Astrocyte of the cerebellum (primary cell): ENCODE measurements at regions not wholly inside any gene's neighbourhood (a gene's known extent, or its start where the extent isn't known, plus 50 kb on each side); places are given as distances from the start of the nearest gene placed in this dataset.

Experiments
- DNase-seq: peaks from one replicate; pipeline ENCODE4 v3.0.0-alpha.2; 2011; ENCODE audit warnings: low read depth
- H3K4me3 ChIP-seq: 2 replicates; pipeline ENCODE4 v1.5.1; 2011; ENCODE audit warnings: mild to moderate bottlenecking, low read depth, low read length, moderate library complexity
- in situ Hi-C: cut with HindIII; loops from 2 replicates; pipeline ENCODE4 v1.10.0; 2017; ENCODE audit warnings: low sequenced_read_pairs
- TF ChIP-seq, protein P1 (sequence below): IDR thresholded peaks from 2 replicates; pipeline ENCODE4 v1.5.1; 2012; ENCODE audit warnings: low read length, low read depth, moderate library complexity, mild to moderate bottlenecking; ENCODE audit errors: missing control alignments

DNA sequence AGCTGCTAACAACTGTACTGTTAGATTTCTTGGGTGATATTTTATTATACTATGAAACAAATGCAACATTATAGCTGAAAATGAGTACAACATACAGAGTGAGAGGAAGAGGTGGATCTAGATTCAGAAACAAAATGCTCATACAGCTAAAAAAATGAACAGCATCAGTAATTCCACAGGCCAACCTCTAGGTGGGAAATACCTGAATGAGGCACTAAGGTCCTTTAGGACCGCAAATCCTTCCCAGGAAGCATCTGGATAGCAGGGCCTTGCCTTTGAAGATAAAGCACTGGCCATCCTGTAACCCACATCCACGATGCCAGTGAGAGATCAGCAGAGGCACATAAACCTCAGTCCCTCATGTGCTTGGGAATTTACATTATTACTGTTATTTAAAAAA is 310.8 kb downstream of the YTHDC2 start:
- TF ChIP-seq, protein P1, sequence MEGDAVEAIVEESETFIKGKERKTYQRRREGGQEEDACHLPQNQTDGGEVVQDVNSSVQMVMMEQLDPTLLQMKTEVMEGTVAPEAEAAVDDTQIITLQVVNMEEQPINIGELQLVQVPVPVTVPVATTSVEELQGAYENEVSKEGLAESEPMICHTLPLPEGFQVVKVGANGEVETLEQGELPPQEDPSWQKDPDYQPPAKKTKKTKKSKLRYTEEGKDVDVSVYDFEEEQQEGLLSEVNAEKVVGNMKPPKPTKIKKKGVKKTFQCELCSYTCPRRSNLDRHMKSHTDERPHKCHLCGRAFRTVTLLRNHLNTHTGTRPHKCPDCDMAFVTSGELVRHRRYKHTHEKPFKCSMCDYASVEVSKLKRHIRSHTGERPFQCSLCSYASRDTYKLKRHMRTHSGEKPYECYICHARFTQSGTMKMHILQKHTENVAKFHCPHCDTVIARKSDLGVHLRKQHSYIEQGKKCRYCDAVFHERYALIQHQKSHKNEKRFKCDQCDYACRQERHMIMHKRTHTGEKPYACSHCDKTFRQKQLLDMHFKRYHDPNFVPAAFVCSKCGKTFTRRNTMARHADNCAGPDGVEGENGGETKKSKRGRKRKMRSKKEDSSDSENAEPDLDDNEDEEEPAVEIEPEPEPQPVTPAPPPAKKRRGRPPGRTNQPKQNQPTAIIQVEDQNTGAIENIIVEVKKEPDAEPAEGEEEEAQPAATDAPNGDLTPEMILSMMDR = no peak
- no peak for DNase-seq
- in situ Hi-C loops = no loop called here
- H3K4me3 ChIP-seq = no peak overlapping the region

DNA sequence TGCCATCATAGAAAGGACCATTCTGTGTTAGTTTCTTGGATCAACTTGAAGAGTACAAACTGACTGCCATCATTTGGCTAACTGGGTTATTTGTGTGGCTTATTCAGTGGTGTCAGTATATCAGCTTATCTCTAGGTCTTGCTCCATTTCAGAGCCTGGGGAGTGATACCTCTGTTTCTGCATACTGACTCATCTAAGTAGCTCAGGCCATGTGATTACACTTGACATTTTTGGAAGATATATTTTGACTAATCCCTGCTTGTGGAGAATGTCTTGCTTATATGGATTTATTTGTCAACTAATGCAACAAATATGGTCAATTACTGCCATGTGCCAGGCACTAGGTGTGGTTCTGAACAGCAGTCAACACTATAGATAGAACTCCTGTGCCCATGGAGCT is 311.7 kb downstream of the YTHDC2 start:
- no peak for DNase-seq
- no peak overlapping the region for H3K4me3 ChIP-seq
- in situ Hi-C loops = no loop called here
- TF ChIP-seq, protein P1 = no peak

DNA sequence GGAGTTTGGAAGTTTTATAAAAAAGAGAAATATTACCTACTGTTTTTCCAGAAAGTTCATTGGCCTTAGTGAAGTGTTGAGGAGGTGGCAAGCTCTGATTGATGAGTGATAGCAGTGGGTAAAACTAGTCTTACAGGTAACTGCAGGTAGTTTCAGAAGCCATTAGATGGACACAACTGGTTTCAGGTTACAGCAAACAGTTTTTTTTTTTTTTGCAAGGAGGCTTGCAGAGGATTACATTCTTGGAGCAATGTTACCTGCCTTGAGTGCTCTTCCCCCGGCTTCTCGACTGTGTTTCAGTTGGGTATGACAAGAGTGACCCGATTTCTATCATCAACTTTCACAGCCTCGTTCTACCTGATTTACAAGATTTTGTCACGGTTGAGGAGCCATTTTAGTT is 333.4 kb downstream of the YTHDC2 start:
- TF ChIP-seq, protein P1 = no peak
- no peak overlapping the region for H3K4me3 ChIP-seq
- no peak for DNase-seq
- in situ Hi-C loops = no loop called here

DNA sequence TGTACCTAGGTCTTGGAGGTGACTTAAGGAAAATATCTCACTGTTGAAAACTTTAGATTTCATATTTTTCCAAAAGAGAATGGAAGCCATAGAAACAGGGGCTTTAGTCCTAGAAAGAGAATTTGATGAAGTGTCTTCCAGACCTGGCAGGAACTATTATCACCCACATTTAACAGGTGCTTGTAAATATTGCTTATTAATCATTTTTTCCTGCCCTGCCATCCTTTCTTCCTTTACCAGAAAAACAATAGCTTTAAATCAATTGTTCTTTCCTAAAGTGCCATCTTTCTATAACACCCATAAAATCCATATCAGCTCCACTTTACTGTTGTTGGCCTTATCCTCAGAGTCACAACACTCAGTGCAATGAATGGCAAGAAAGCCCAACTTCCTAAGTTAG is 350.9 kb downstream of the YTHDC2 start:
- in situ Hi-C loops = no loop called here
- no peak overlapping the region for H3K4me3 ChIP-seq
- DNase-seq = no peak
- TF ChIP-seq, protein P1 = no peak

DNA sequence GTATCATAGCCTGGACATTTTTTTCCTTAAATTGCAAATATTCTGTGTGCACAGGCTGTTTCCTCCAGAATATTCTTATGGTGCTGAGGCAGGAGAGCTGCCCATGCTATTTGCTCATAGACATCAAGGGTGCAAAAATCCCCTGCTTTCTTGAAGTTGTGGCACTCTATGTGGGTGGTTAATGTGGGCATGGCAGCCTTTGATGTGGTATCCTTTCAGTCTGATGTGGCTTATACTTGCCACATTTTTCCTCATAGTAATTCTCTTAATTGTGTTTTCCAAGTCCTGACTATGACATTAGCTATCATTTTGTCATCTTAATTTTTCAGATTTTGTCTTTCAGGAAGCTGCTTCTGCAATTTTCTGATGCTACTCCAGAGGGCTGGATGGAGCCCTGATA is 353.3 kb downstream of the YTHDC2 start:
- H3K4me3 ChIP-seq = no peak overlapping the region
- TF ChIP-seq, protein P1 = no peak

DNA sequence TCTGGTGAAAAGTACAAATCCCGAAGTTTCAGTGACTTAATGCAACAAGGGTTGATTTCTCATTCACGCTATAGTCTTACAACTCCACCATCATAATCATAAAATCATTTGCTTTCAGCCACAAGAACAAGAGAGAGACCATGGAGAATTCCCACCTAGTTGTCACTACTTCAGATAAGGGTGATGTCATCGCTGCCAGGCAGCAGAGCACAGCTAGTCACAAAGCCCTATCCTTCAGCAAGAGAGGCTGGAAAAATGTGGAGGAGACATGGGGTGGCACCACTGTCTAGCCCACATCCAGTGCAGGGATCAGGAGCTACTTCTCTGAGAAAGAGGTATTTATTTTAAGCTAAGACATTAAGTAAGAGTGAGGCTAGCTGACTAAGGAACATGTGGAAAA is 356.1 kb downstream of the YTHDC2 start:
- TF ChIP-seq, protein P1 = no peak
- no peak overlapping the region for H3K4me3 ChIP-seq
- DNase-seq = no peak
- in situ Hi-C loops = no loop called here

More for the DNA sequence above, 353.3 kb downstream of the YTHDC2 start:
- DNase-seq = no peak
- in situ Hi-C loops = no loop called here

DNA sequence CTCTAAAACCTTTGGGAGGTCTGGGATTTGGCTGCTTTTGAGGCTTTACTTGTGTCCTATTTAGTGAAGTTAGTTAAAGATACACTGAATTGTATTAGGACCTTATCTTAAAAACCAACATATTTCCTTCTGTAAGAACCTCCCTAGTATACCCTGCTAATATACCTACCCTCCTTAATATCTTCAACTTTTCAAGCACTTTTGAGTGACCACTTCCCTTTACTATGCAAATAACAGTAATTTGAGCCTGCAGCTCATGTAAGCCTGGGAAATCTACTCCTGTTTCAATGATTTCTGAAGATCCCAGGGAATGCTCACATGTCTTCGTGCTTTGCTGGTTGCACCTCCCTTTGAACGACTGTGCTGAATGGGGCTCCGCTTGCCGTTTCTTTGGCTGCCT is 358.5 kb downstream of the YTHDC2 start:
- no peak overlapping the region for H3K4me3 ChIP-seq
- DNase-seq = no peak
- TF ChIP-seq, protein P1 = no peak
- in situ Hi-C loops = no loop called here
